Activated B cell treated with CpG ODN at 0.5 μM for 24 hours (primary cell): ENCODE measurements at regions not wholly inside any gene's neighbourhood (a gene's known extent, or its start where the extent isn't known, plus 50 kb on each side); places are given as distances from the start of the nearest gene placed in this dataset.

Experiments used
- ATAC-seq: fragments of 200-7000 bp; cut with Tn5 transposase; one replicate; pipeline ENCODE4 v1.10.0; 2021; ENCODE audit warnings: low read depth, mild to moderate bottlenecking, moderate library complexity
- CTCF ChIA-PET: fragments of 350-600 bp; sonication (Branson Sonifier 250); formaldehyde crosslinking; loops from one replicate; lab custom pipeline; 2021; ENCODE audit warnings: antibody characterized with exemption; lab: Charles Lee
- POLR2A ChIA-PET: fragments of 350-600 bp; sonication (Branson Sonifier 250); formaldehyde crosslinking; loops from one replicate; lab custom pipeline; 2021; ENCODE audit warnings: antibody characterized with exemption; lab: Charles Lee
- DNase-seq: peaks from one replicate; pipeline ENCODE4 v3.0.0; 2022
- H3K27ac Mint-ChIP-seq: one replicate; pipeline ENCODE4 v1.8.0; 2020; ENCODE audit warnings: mixed read lengths
- H3K27me3 Mint-ChIP-seq: one replicate; pipeline ENCODE4 v1.8.0; 2021; ENCODE audit warnings: mixed read lengths
- H3K36me3 Mint-ChIP-seq: one replicate; pipeline ENCODE4 v1.8.0; 2021; ENCODE audit warnings: low read depth, mixed read lengths
- H3K4me1 Mint-ChIP-seq: one replicate; pipeline ENCODE4 v1.8.0; 2021; ENCODE audit warnings: mixed read lengths
- H3K4me3 Mint-ChIP-seq: one replicate; pipeline ENCODE4 v1.8.0; 2020; ENCODE audit warnings: mild to moderate bottlenecking, mixed read lengths
- H3K9me3 Mint-ChIP-seq: one replicate; pipeline ENCODE4 v1.8.0; 2020; ENCODE audit warnings: mixed read lengths
- CTCF ChIP-seq: fragments of 200-600 bp; IDR thresholded peaks from one replicate; pipeline ENCODE4 v1.8.0; 2022; ENCODE audit warnings: antibody characterized with exemption, mild to moderate bottlenecking
- intact Hi-C: fragments of 100-400 bp; cut with micrococcal nuclease; formaldehyde crosslinking; loops from one replicate; pipeline ENCODE4 v1.15.1; 2024

GRCh38 chr16:86306011-86306644, 204.2 kb upstream of the FOXF1 start:
- no peak for DNase-seq
- Mint-ChIP-seq H3K4me1 (peaks cover 1% of the 10 kb centered on the region), H3K4me3 (no peak overlapping the region), H3K9me3 (no peaks in the 10 kb centered on the region), H3K36me3 (no peaks in the 10 kb centered on the region), H3K27me3 (peaks cover 18% of the 10 kb centered on the region), H3K27ac (no peak overlapping the region)
- TF ChIP-seq CTCF: no peak
- POLR2A ChIA-PET: no interaction called here
- CTCF ChIA-PET: no interaction called here
- intact Hi-C loops: no loop called here
- ATAC-seq: no peak

- TF ChIP-seq CTCF: no peak
Observed at GRCh38 chr16:86306811-86307513, 203.4 kb upstream of the FOXF1 start.

GRCh38 chr16:86307514-86307903, 202.8 kb upstream of the FOXF1 start:
- peaks cover 4% of the 10 kb centered on the region for H3K27me3 Mint-ChIP-seq
- H3K4me3 Mint-ChIP-seq: no peak overlapping the region
- TF ChIP-seq CTCF: no peak
- DNase-seq (no peak), ATAC-seq (no peak)
- CTCF ChIA-PET: no interaction called here
- no peaks in the 10 kb centered on the region for H3K4me1 Mint-ChIP-seq
- H3K36me3 Mint-ChIP-seq: no peaks in the 10 kb centered on the region
- intact Hi-C loops: no loop called here
- POLR2A ChIA-PET: no interaction called here
- no peak overlapping the region for H3K27ac Mint-ChIP-seq
- H3K9me3 Mint-ChIP-seq: no peaks in the 10 kb centered on the region

More at GRCh38 chr16:86306811-86307513, 203.4 kb upstream of the FOXF1 start:
- H3K27ac Mint-ChIP-seq: no peak overlapping the region
- ChIA-PET CTCF (no interaction called here), POLR2A (no interaction called here)
- DNase-seq (no peak), ATAC-seq (no peak)
- H3K36me3 Mint-ChIP-seq: no peaks in the 10 kb centered on the region
- H3K4me1 Mint-ChIP-seq: no peaks in the 10 kb centered on the region
- H3K27me3 Mint-ChIP-seq: peaks cover 9% of the 10 kb centered on the region
- no peaks in the 10 kb centered on the region for H3K9me3 Mint-ChIP-seq
- no peak overlapping the region for H3K4me3 Mint-ChIP-seq
- intact Hi-C loops: no loop called here

- intact Hi-C loops: no loop called here
- Mint-ChIP-seq H3K9me3 (no peaks in the 10 kb centered on the region), H3K27ac (no peak overlapping the region), H3K4me3 (no peak overlapping the region), H3K4me1 (no peaks in the 10 kb centered on the region), H3K27me3 (peaks cover 3% of the 10 kb centered on the region), H3K36me3 (no peaks in the 10 kb centered on the region)
- ATAC-seq: no peak
- POLR2A ChIA-PET: no interaction called here
- DNase-seq: no peak
- CTCF ChIA-PET: no interaction called here
- TF ChIP-seq CTCF: no peak
Observed at GRCh38 chr16:86308514-86308913, 201.8 kb upstream of the FOXF1 start.

- no peak overlapping the region for H3K4me3 Mint-ChIP-seq
- DNase-seq: no peak
- H3K27ac Mint-ChIP-seq: no peak overlapping the region
- H3K27me3 Mint-ChIP-seq: peaks cover 7% of the 10 kb centered on the region
- ATAC-seq: no peak
- no peaks in the 10 kb centered on the region for H3K4me1 Mint-ChIP-seq
- intact Hi-C loops: no loop called here
- no peak for TF ChIP-seq CTCF
- POLR2A ChIA-PET: no interaction called here
- no peaks in the 10 kb centered on the region for H3K36me3 Mint-ChIP-seq
- no peaks in the 10 kb centered on the region for H3K9me3 Mint-ChIP-seq
- CTCF ChIA-PET: no interaction called here
Observed at GRCh38 chr16:86313631-86314030, 196.7 kb upstream of the FOXF1 start.
